ENCODE measurements at regions not wholly inside any gene's neighbourhood (a gene's known extent, or its start where the extent isn't known, plus 50 kb on each side); places are given as distances from the start of the nearest gene placed in this dataset.

DNA sequence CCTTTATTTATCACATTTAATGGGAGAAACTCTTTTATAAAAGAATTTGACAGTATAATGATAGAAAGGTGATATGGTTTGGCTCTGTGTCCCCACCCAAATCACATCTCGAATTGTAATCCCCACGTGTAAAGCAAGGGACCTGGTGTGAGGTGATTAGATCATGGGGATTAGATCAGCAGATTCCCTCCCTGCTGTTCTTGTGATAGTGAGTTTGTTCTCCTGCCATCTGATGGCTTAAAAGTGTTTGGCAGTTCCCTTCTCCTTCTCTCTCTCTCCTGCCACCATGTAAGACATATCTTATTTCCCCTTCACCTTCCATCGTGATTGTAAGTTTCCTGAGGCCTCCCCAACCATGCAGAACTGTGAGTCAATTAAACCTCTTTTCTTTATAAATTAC, 1110.3 kb downstream of the FLRT2 start:
- no peaks in the 10 kb centered on the region for H3K27me3 ChIP-seq (replicated peaks; ENCODE audit: insufficient read depth, low read length)
- H3K4me3 ChIP-seq (ENCODE audit: low read length): no peak overlapping the region
- no peak overlapping the region for H3K4me2 ChIP-seq (ENCODE audit: low read depth, low read length)
- no peaks in the 10 kb centered on the region for H3K36me3 ChIP-seq (replicated peaks; ENCODE audit: insufficient read depth, low read length)
- no peaks in the 10 kb centered on the region for H3K4me1 ChIP-seq (ENCODE audit: low read length)
- no peak overlapping the region for H3K27ac ChIP-seq (ENCODE audit: low read length)
- TF ChIP-seq EZH2 (optimal IDR thresholded peaks at IDR 0.05; ENCODE audit: low read depth, low read length): no peak
- no peak for TF ChIP-seq EZH2phosphoT487 (IDR thresholded peaks at IDR 0.05; ENCODE audit: low read length)
- TF ChIP-seq, protein P1, sequence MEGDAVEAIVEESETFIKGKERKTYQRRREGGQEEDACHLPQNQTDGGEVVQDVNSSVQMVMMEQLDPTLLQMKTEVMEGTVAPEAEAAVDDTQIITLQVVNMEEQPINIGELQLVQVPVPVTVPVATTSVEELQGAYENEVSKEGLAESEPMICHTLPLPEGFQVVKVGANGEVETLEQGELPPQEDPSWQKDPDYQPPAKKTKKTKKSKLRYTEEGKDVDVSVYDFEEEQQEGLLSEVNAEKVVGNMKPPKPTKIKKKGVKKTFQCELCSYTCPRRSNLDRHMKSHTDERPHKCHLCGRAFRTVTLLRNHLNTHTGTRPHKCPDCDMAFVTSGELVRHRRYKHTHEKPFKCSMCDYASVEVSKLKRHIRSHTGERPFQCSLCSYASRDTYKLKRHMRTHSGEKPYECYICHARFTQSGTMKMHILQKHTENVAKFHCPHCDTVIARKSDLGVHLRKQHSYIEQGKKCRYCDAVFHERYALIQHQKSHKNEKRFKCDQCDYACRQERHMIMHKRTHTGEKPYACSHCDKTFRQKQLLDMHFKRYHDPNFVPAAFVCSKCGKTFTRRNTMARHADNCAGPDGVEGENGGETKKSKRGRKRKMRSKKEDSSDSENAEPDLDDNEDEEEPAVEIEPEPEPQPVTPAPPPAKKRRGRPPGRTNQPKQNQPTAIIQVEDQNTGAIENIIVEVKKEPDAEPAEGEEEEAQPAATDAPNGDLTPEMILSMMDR (IDR thresholded peaks at IDR 0.05; ENCODE audit: low read length): no peak
- H3F3A ChIP-seq (ENCODE audit: insufficient read depth, low read length): no peaks in the 10 kb centered on the region
- H3K9me2 ChIP-seq (replicated peaks; ENCODE audit: insufficient read depth, low read length): no peaks in the 10 kb centered on the region
- no peaks in the 10 kb centered on the region for H4K20me1 ChIP-seq (ENCODE audit: insufficient read depth, low read length)
- H3K9ac ChIP-seq (ENCODE audit: low read length): no peak overlapping the region
- H2AFZ ChIP-seq (ENCODE audit: low read length): no peak overlapping the region
- no peaks in the 10 kb centered on the region for H3K79me2 ChIP-seq (ENCODE audit: low read length)
- no peaks in the 10 kb centered on the region for H3K9me3 ChIP-seq (replicated peaks; ENCODE audit: insufficient read depth, low read length)
- DNase-seq: no peak

GRCh38 chr14:86639666-86640065, 1109.7 kb downstream of the FLRT2 start:
- H3K36me3 ChIP-seq (replicated peaks; ENCODE audit: insufficient read depth, low read length): no peaks in the 10 kb centered on the region
- no peaks in the 10 kb centered on the region for H3K4me1 ChIP-seq (ENCODE audit: low read length)
- H3K9me3 ChIP-seq (replicated peaks; ENCODE audit: insufficient read depth, low read length): no peaks in the 10 kb centered on the region
- no peak overlapping the region for H3K27ac ChIP-seq (ENCODE audit: low read length)
- H3K4me3 ChIP-seq (ENCODE audit: low read length): no peak overlapping the region
- no peak overlapping the region for H3K4me2 ChIP-seq (ENCODE audit: low read depth, low read length)
- DNase-seq: no peak
- no peaks in the 10 kb centered on the region for H4K20me1 ChIP-seq (ENCODE audit: insufficient read depth, low read length)
- H3K27me3 ChIP-seq (replicated peaks; ENCODE audit: insufficient read depth, low read length): no peaks in the 10 kb centered on the region
- no peak for TF ChIP-seq EZH2 (optimal IDR thresholded peaks at IDR 0.05; ENCODE audit: low read depth, low read length)
- TF ChIP-seq, protein P1 (IDR thresholded peaks at IDR 0.05; ENCODE audit: low read length): no peak
- no peaks in the 10 kb centered on the region for H3K9me2 ChIP-seq (replicated peaks; ENCODE audit: insufficient read depth, low read length)
- H3K9ac ChIP-seq (ENCODE audit: low read length): no peak overlapping the region
- H2AFZ ChIP-seq (ENCODE audit: low read length): no peak overlapping the region
- no peaks in the 10 kb centered on the region for H3K79me2 ChIP-seq (ENCODE audit: low read length)
- no peaks in the 10 kb centered on the region for H3F3A ChIP-seq (ENCODE audit: insufficient read depth, low read length)

DNA sequence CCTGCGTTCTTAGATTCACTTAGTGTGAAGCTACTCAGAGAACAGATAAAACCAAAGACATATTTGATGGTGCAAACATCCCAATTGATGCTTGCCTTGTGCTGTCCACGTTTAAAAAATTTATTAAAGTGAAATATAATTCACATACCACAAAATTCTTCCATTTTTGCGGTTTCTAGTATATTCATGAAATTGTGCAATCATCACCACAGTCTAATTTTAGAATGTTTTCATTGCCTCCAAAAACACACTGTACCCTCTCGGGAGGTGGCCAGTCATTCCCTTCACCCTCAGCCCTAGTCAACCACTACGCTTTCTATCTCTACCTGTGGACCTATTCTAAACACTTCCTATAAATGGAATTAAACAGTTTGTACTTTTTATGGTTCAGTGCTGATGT, 1109.2 kb downstream of the FLRT2 start:
- no peaks in the 10 kb centered on the region for H3K27me3 ChIP-seq (replicated peaks; ENCODE audit: insufficient read depth, low read length)
- H3K79me2 ChIP-seq (ENCODE audit: low read length): no peaks in the 10 kb centered on the region
- H3K4me2 ChIP-seq (ENCODE audit: low read depth, low read length): no peak overlapping the region
- H3K27ac ChIP-seq (ENCODE audit: low read length): no peak overlapping the region
- no peaks in the 10 kb centered on the region for H3F3A ChIP-seq (ENCODE audit: insufficient read depth, low read length)
- no peaks in the 10 kb centered on the region for H4K20me1 ChIP-seq (ENCODE audit: insufficient read depth, low read length)
- no peak overlapping the region for H2AFZ ChIP-seq (ENCODE audit: low read length)
- no peaks in the 10 kb centered on the region for H3K4me1 ChIP-seq (ENCODE audit: low read length)
- no peaks in the 10 kb centered on the region for H3K9me2 ChIP-seq (replicated peaks; ENCODE audit: insufficient read depth, low read length)
- TF ChIP-seq EZH2 (optimal IDR thresholded peaks at IDR 0.05; ENCODE audit: low read depth, low read length): no peak
- TF ChIP-seq, protein P1 (IDR thresholded peaks at IDR 0.05; ENCODE audit: low read length): no peak
- TF ChIP-seq EZH2phosphoT487 (IDR thresholded peaks at IDR 0.05; ENCODE audit: low read length): no peak
- no peak for DNase-seq
- no peaks in the 10 kb centered on the region for H3K9me3 ChIP-seq (replicated peaks; ENCODE audit: insufficient read depth, low read length)
- no peak overlapping the region for H3K4me3 ChIP-seq (ENCODE audit: low read length)
- no peaks in the 10 kb centered on the region for H3K36me3 ChIP-seq (replicated peaks; ENCODE audit: insufficient read depth, low read length)
- H3K9ac ChIP-seq (ENCODE audit: low read length): no peak overlapping the region
